Thymus (tissue), 11 donors: ENCODE measurements at regions not wholly inside any gene's neighbourhood (a gene's known extent, or its start where the extent isn't known, plus 50 kb on each side); places are given as distances from the start of the nearest gene placed in this dataset.
A peak's percentile ranks its signal among the peaks of the same experiment; 100 is the strongest.
"Not testable (repeated sequence)": the region's sequence is repeated elsewhere in the genome, so short reads cannot be mapped to it uniquely, and the experiment has no call there.

ENCODE experiments used
- DNase-seq, 9 donors: peaks; one replicate each; pipeline ENCODE4 v3.0.0-alpha.2; 2013; ENCODE audit warnings: low spot score in 9 of 9, low read depth in 6 of 9, missing footprints in 1 of 9
- H3K27ac ChIP-seq, 2 donors: one replicate each; pipeline ENCODE4 v1.5.1; 2013; ENCODE audit warnings: control low read depth in 1 of 2, low read depth in 1 of 2, low read length in 1 of 2, mild to moderate bottlenecking in 1 of 2, moderate library complexity in 1 of 2
- H3K27me3 ChIP-seq, 2 donors: one replicate each; pipeline ENCODE4 v1.5.1; 2013; ENCODE audit warnings: low read length in 1 of 2; ENCODE audit not compliant: control insufficient read depth in 2 of 2, insufficient read depth in 1 of 2
- H3K36me3 ChIP-seq, 2 donors: one replicate each; pipeline ENCODE4 v1.5.1; 2013; ENCODE audit warnings: low read length in 1 of 2, mild to moderate bottlenecking in 1 of 2, moderate library complexity in 1 of 2; ENCODE audit not compliant: control insufficient read depth in 2 of 2, insufficient read depth in 2 of 2
- H3K4me1 ChIP-seq, 2 donors: one replicate each; pipeline ENCODE4 v1.5.1; 2013; ENCODE audit warnings: low read length in 2 of 2; ENCODE audit not compliant: control insufficient read depth in 2 of 2, insufficient read depth in 2 of 2
- H3K4me3 ChIP-seq, 2 donors: one replicate each; pipeline ENCODE4 v1.5.1; 2013; ENCODE audit warnings: low read length in 2 of 2, control low read depth in 1 of 2, mild to moderate bottlenecking in 1 of 2
- H3K9me3 ChIP-seq, 2 donors: one replicate each; pipeline ENCODE4 v1.5.1; 2013; ENCODE audit warnings: low read length in 1 of 2, mild to moderate bottlenecking in 1 of 2; ENCODE audit not compliant: control insufficient read depth in 2 of 2, insufficient read depth in 1 of 2
- WGBS: extraction: QIAGEN DNeasy Blood & Tissue Kit; methylation state at CpG from one replicate; pipeline ENCODE4 v1.1.7; 2013; 5-methylcytosine and 5-hydroxymethylcytosine counted together
- donor health status: healthy.

- Histone ChIP-seq H3K4me3 (no peak overlapping the region), H3K27me3 (no peaks in the 10 kb centered on the region), H3K9me3 (no peaks in the 10 kb centered on the region), H3K36me3 (no peaks in the 10 kb centered on the region), H3K4me1 (peaks cover 0 to 3% of the 10 kb centered on the region in 2 donors), H3K27ac (no peak overlapping the region)
- WGBS: 28% methylated on average over 7 of the region's 7 CpGs
- DNase-seq: no peak
Observed at GRCh38 chr13:110047496-110047895, 259.5 kb downstream of the COL4A1 start.

GRCh38 chr13:110046811-110047210, 260.1 kb downstream of the COL4A1 start:
- Histone ChIP-seq H3K4me3 (no peak overlapping the region), H3K27me3 (no peaks in the 10 kb centered on the region), H3K9me3 (no peaks in the 10 kb centered on the region), H3K36me3 (no peaks in the 10 kb centered on the region), H3K4me1 (peaks cover 0 to 3% of the 10 kb centered on the region in 2 donors), H3K27ac (no peak overlapping the region)
- DNase-seq: no peak
- WGBS: 61% methylated on average over 4 of the region's 4 CpGs

- DNase-seq: no peak
- no peak overlapping the region for H3K4me3 ChIP-seq
- WGBS: 97% methylated on average over 5 of the region's 5 CpGs
- H3K4me1 ChIP-seq: peaks cover 0 to 3% of the 10 kb centered on the region in 2 donors
- H3K27me3 ChIP-seq: no peaks in the 10 kb centered on the region
- H3K36me3 ChIP-seq: no peaks in the 10 kb centered on the region
- no peak overlapping the region for H3K27ac ChIP-seq
- no peaks in the 10 kb centered on the region for H3K9me3 ChIP-seq
Observed at GRCh38 chr13:110045919-110046318, 259.5 kb upstream of the IRS2 start.

- H3K27me3 ChIP-seq: no peaks in the 10 kb centered on the region
- WGBS: 96% methylated on average over 10 of the region's 10 CpGs
- no peak for DNase-seq
- no peaks in the 10 kb centered on the region for H3K9me3 ChIP-seq
- no peaks in the 10 kb centered on the region for H3K36me3 ChIP-seq
- H3K4me1 ChIP-seq: peaks cover 0 to 3% of the 10 kb centered on the region in 2 donors
- H3K27ac ChIP-seq: no peak overlapping the region
- no peak overlapping the region for H3K4me3 ChIP-seq
Observed at GRCh38 chr13:110045202-110045601, 258.8 kb upstream of the IRS2 start.

- H3K27me3 ChIP-seq: no peaks in the 10 kb centered on the region
- DNase-seq: no peak
- 66% methylated on average over 15 of the region's 15 CpGs for WGBS
- H3K27ac ChIP-seq: no peak overlapping the region
- H3K4me1 ChIP-seq: peaks cover 0 to 3% of the 10 kb centered on the region in 2 donors
- no peaks in the 10 kb centered on the region for H3K9me3 ChIP-seq
- no peak overlapping the region for H3K4me3 ChIP-seq
- H3K36me3 ChIP-seq: no peaks in the 10 kb centered on the region
Observed at GRCh38 chr13:110044551-110045111, 258.2 kb upstream of the IRS2 start.

GRCh38 chr13:110042253-110042950, 256.0 kb upstream of the IRS2 start:
- peaks cover 0 to 3% of the 10 kb centered on the region in 2 donors for H3K4me1 ChIP-seq
- DNase-seq: no peak
- no peaks in the 10 kb centered on the region for H3K36me3 ChIP-seq
- no peak overlapping the region for H3K4me3 ChIP-seq
- no peaks in the 10 kb centered on the region for H3K27me3 ChIP-seq
- no peaks in the 10 kb centered on the region for H3K9me3 ChIP-seq
- 93% methylated on average over 14 of the region's 14 CpGs for WGBS
- H3K27ac ChIP-seq: no peak overlapping the region

- H3K27ac ChIP-seq, H3K4me3 ChIP-seq, H3K36me3 ChIP-seq, H3K27me3 ChIP-seq, DNase-seq, H3K9me3 ChIP-seq, H3K4me1 ChIP-seq: not testable (repeated sequence)
- WGBS: 98% methylated on average over 4 of the region's 4 CpGs
Observed at GRCh38 chr13:110041638-110042037, 255.3 kb upstream of the IRS2 start.

GRCh38 chr13:110037925-110038573, 251.7 kb upstream of the IRS2 start:
- no peaks in the 10 kb centered on the region for H3K4me1 ChIP-seq
- DNase-seq: peak in 1 of 9 donors; percentile 10
- no peaks in the 10 kb centered on the region for H3K36me3 ChIP-seq
- H3K27ac ChIP-seq: no peak overlapping the region
- H3K9me3 ChIP-seq: no peaks in the 10 kb centered on the region
- WGBS: 37% methylated on average over 2 of the region's 2 CpGs
- no peak overlapping the region for H3K4me3 ChIP-seq
- H3K27me3 ChIP-seq: no peaks in the 10 kb centered on the region

- no peak for DNase-seq
- Histone ChIP-seq H3K4me1 (no peaks in the 10 kb centered on the region), H3K27me3 (no peaks in the 10 kb centered on the region), H3K9me3 (no peaks in the 10 kb centered on the region), H3K27ac (no peak overlapping the region), H3K4me3 (no peak overlapping the region), H3K36me3 (no peaks in the 10 kb centered on the region)
- 96% methylated on average over 3 of the region's 3 CpGs for WGBS
Observed at GRCh38 chr13:110036060-110036459, 249.7 kb upstream of the IRS2 start.
